ENCODE measurements at regions not wholly inside any gene's neighbourhood (a gene's known extent, or its start where the extent isn't known, plus 50 kb on each side); places are given as distances from the start of the nearest gene placed in this dataset.

- no peak for TF ChIP-seq POLR2A (IDR thresholded peaks at IDR 0.05)
- no peak for TF ChIP-seq CTCF (IDR thresholded peaks at IDR 0.05)
Observed at GRCh38 chr6:88547768-88548167, 381.6 kb upstream of the CNR1 start.
